HG03457 (cell line): ENCODE measurements at regions not wholly inside any gene's neighbourhood (a gene's known extent, or its start where the extent isn't known, plus 50 kb on each side); places are given as distances from the start of the nearest gene placed in this dataset.

Experiments
- ATAC-seq: cut with Tn5 transposase; IDR thresholded peaks from one replicate; pipeline ENCODE4 v1.9.1; 2021; ENCODE audit warnings: moderate number of reproducible peaks; ENCODE audit not compliant: unreplicated experiment

GRCh38 chr7:46243406-46243805, 322.3 kb upstream of the IGFBP3 start:
- ATAC-seq = no peak

DNA sequence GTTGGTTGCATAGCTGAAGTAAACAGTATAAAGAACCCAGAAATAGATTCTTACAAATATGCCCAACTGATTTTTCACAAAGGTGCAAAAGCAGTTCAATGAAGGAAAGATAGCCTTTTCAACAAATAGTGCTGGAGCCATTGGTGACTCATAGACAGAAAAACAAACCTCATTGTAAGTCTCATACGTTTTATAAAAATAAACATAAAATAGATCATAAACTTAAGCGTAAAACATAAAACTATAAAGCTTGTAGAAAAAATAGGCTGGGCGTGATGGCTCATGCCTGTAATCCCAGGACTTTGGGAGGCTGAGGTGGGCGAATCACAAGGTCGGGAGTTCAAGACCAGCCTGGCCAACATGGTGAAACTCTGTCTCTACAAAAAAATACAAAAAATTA, 318.8 kb upstream of the IGFBP3 start:
- ATAC-seq = no peak

- no peak for ATAC-seq
Measured at GRCh38 chr7:46237466-46237865, 316.4 kb upstream of the IGFBP3 start.

- ATAC-seq = no peak
Measured at GRCh38 chr7:46233585-46234329, 312.7 kb upstream of the IGFBP3 start.

DNA sequence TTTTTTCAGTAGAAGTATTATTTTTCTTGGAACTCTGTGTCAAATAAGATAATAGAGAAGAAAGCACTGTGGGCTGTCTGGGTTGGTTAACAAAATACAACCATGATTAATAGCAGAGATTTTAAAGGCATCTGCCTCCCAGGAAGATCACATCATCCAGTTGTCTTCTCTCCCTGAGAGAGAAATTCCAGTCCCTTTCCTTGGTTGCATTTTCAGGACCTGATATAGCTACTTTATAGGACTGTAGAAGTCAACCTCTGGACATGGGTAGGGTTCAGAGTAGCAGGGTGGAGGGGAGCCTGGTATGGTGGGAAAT, 309.9 kb upstream of the IGFBP3 start:
- no peak for ATAC-seq

DNA sequence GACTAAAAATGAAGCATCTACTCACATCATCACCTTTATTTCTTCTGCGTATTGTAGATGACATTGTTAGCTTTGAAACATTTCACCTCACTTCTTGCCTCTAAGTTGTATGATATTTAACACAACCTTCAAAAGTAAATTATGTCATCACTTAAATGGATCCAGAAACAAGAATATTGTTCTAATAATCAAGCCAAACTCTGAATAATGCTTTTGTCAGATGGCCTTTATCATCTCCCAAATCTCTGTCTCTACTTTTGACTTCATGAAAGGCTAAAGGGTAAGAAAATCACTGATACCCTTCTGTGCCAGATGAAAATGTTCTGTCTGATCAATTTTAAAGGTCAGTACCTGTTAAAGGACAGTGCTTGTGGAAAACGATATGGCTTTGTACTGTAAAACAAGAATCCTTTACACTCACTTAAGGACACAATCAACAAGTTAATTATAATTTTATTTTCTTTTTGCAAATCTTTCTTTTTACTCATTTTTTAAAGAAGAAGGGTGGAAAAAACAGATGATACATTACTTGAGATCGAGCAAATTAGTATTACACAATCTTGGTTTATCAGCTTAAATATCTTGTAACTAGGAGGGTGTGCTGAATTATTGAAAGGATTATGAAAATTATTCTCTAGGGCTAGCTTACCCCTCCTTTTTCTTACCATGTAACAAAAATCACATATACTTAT, 309.4 kb upstream of the IGFBP3 start:
- no peak for ATAC-seq

DNA sequence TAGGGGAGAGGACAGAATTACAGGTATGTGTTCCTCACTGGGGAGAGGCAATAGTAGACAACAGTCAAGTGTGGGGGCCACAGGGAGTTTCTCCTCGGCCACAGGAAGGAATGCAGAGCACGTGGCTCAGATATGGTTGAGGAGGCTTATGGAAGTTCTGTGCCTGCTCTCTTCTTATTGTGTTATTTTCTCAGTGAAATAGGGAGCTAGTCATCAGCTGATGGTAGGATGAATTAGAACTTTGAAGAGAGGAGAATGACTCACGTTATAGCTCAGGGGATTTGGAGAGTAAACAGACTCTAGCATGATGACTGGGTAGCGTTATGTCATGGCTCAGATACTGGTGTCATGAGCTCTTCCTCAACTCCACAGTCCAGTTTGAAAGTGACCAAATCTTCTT, 308.3 kb upstream of the IGFBP3 start:
- no peak for ATAC-seq

DNA sequence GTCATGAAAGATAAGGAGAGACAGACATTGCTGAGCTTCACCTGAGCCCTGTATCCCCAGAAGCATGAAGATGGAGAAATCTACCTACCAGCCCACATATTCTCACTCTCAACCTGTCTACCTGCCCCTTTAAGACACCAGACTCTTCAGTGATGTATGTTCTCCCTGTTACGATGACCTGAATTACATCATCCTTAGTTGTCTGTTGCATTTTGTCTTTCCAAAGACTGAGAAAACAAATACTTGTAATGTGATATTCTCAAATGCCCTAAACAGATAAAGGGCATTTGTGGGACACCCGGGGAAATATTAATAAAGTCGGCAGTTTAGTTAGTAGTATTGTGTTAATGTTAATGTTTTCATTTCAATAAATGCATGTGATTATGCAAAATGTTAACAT, 305.8 kb upstream of the IGFBP3 start:
- no peak for ATAC-seq

DNA sequence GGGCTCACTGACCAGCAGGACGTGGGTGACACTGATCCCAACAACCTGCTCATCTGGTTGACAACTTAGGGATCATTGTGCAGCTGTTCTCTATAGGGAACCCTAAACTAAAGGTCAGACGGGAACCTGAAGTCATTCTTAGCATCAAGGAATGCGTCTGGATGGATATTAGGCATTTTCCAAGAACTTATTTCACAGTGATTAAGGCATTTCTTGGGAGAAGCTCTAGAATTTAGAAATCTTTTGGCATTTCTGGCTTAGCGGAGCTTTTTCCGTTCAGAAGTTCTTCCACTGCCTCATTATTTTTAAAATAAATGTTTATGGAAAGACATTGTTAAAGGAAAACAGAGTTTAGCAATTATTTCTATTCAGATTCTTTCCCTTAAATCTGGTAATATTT, 303.3 kb upstream of the IGFBP3 start:
- ATAC-seq = no peak

- no peak for ATAC-seq
Measured at GRCh38 chr7:46220066-46220630, 299.1 kb upstream of the IGFBP3 start.

DNA sequence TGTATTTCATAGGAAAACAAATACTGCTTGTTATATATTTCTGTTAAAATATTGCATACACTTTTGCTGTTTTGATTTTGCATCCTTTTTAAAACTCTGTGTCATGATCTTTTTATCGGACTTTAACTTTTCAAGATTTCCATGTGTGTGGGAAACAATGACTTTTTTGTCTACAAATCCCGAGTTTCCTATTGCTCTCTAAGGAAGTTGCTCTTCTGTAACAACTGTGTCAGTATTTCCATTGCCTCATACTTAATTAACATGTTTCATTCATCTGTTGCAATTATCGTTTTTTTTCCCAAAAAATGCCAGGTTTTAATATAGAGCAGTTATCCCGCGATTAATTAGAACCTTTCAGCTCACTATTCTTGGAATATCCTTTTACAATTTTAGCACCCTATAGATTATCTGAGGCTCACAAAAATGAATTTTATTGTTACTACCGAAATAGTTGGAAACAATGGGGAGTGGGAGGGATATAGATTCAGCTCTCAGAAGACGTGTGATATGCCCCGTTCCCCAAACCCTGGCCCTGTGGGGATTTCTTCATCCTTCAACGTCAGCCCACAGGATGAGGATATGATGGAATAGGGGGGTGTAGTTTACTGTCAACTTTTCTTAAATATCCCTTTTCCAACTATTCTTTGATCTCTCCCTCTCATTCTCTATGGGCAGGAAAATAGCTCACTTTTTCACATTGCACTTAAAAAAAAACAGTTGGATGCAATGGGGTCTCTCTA, 297.6 kb upstream of the IGFBP3 start:
- ATAC-seq = no peak

DNA sequence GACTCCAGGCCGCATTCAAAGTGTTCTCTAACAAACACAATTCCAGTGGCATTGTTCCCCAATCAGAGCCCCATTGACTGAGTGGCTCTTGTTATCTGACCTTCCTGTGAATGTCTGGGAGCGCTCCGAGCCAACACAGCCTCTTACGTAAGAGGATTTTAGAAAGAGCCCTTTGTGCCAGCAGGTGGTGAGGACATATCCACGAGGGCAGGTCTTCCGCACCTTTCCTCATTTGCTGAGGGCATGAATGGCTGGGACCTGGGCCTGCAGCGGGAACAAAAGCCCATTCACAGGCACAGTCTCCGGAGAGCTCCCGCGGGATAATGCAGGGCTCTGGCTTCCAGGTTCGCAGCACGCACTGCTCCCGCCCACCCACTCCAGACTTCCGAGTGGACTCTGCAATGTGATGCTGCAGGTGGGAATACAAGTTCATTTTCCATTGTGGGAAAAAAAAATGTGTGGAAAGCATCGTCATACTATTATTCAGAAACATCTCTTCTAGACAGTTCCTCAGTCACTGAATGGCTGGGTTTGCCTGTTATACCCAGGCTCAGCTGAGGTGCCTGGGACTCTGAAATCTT, 295.0 kb upstream of the IGFBP3 start:
- no peak for ATAC-seq

DNA sequence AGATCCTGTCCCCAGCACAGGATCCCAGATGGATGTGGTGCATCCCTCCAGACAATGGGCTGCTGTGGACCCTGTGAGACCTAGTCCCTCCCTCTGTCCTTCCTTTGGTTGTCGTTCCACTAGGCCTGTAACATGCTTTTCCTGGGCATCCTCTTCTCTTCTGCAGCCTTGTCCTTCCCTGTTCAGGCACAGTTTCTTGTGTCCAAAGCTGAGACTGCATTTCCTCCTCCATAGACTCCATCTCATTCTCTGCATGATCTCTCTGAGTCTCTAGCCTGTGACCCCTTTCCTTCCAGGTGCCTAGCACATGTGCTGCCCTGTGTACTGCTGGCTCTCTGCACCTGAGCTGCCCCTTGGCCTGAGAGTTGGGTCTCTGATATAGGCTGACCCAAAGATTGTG, 293.5 kb upstream of the IGFBP3 start:
- no peak for ATAC-seq

DNA sequence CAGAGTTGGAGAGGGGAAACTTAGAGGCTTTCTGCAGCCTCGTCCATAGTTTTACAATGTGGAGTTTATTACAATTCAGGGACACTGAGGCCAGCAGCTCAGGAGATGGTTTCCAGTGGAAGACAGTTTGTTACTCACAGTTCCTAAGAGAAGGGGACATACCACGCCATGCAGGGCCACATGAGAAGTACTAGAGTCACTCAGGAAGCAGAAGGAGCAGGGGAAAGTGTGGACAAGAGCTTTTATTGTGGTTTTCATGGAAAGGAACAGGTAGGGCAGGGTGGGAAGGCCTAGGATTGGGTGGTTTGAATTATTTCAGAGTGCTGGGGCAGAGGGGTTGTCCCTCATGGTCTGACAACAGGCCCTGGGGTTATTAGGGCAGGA, 292.1 kb upstream of the IGFBP3 start:
- ATAC-seq = no peak

- no peak for ATAC-seq
Measured at GRCh38 chr7:46212425-46213153, 291.5 kb upstream of the IGFBP3 start.

DNA sequence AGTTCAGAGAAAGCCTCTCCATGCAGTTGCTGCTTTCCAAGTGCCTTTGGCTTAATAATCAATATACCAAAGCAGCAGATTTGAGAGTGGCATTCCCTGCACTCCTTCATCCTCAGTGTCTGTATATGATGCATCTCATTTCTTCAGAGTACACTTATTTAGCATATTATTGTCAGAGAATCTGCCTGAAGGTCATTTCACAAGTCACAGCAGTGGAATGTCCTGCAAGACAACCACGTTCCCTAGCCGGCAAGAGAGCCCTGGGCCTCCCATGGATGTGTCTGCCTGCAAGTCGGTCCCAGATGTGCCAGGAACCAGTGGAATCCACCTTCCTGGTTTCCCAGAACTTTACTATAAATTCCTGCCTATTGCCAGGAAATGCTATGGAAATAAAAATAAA, 289.4 kb upstream of the IGFBP3 start:
- no peak for ATAC-seq

- ATAC-seq = no peak
Measured at GRCh38 chr7:46209611-46210388, 288.7 kb upstream of the IGFBP3 start.

GRCh38 chr7:46208635-46209525, 287.8 kb upstream of the IGFBP3 start:
- no peak for ATAC-seq
